ENCODE measurements at regions not wholly inside any gene's neighbourhood (a gene's known extent, or its start where the extent isn't known, plus 50 kb on each side); places are given as distances from the start of the nearest gene placed in this dataset.

DNA sequence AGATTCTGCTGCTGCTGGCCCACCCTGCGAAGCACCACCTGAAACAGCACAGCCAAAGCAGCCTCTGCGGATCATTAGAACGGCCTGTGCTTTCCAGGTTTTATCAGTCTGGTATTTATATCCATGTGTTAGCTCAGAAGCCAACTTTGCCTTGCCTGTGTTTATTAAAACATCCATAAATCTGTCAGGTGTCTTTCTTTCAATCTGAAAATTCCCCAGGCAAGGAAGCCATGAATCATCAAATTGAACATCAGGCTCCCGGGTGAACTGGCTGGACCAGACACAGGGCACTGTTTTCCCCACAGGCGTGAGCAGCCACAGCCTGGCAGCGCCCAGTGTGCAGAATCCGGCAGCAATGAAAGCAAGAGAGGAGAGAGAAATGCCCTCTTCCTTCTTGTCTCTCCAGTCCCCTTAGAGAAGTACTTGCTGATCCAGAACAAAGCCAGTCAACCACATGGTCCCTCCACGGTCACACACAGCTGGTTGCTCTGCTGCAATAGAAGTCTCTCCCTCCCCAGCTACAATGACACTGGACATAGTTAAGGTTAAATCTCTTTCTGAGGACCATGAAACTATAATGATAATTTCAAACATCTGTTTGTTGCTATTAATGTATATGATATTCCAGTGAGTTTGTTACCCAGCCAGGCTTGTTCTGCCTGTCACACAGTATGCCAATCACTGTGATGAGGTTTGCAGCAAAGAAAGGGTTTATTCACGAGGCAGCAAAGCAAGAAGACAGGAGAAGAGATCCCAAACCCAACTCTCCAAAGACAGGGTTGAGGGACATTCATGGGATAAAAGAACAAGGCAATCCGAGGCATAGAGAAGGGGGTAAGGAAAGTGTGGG lies 212.1 kb upstream of the FMN2 start:
- TF ChIP-seq POLR2A (IDR thresholded peaks at IDR 0.05) (no peak), POLR2AphosphoS5 (IDR thresholded peaks at IDR 0.05) (no peak), EP300 (IDR thresholded peaks at IDR 0.05) (no peak)
- TF ChIP-seq, protein P1, sequence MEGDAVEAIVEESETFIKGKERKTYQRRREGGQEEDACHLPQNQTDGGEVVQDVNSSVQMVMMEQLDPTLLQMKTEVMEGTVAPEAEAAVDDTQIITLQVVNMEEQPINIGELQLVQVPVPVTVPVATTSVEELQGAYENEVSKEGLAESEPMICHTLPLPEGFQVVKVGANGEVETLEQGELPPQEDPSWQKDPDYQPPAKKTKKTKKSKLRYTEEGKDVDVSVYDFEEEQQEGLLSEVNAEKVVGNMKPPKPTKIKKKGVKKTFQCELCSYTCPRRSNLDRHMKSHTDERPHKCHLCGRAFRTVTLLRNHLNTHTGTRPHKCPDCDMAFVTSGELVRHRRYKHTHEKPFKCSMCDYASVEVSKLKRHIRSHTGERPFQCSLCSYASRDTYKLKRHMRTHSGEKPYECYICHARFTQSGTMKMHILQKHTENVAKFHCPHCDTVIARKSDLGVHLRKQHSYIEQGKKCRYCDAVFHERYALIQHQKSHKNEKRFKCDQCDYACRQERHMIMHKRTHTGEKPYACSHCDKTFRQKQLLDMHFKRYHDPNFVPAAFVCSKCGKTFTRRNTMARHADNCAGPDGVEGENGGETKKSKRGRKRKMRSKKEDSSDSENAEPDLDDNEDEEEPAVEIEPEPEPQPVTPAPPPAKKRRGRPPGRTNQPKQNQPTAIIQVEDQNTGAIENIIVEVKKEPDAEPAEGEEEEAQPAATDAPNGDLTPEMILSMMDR (IDR thresholded peaks at IDR 0.05): no peak
